Transverse colon (tissue), 4 donors: ENCODE measurements at regions not wholly inside any gene's neighbourhood (a gene's known extent, or its start where the extent isn't known, plus 50 kb on each side); places are given as distances from the start of the nearest gene placed in this dataset.
"Not testable (repeated sequence)": the region's sequence is repeated elsewhere in the genome, so short reads cannot be mapped to it uniquely, and the experiment has no call there.

ENCODE experiments used
- DNase-seq: peaks from one replicate; pipeline ENCODE4 v3.0.0-alpha.2; 2019
- H3K27ac ChIP-seq, 4 donors: fragments of 200-600 bp; sonication (generic); 2 replicates each; pipeline ENCODE4 v1.5.1; 2016 to 2018; ENCODE audit warnings: inconsistent platforms in 4 of 4
- H3K27me3 ChIP-seq: fragments of 200-600 bp; sonication (generic); 2 replicates; pipeline ENCODE4 v1.5.1; 2017; ENCODE audit warnings: inconsistent platforms
- H3K36me3 ChIP-seq, 4 donors: fragments of 200-600 bp; sonication (generic); 2 replicates each; pipeline ENCODE4 v1.5.1; 2017 to 2019; ENCODE audit warnings: inconsistent platforms in 4 of 4
- H3K4me1 ChIP-seq, 4 donors: fragments of 200-600 bp; sonication (generic); 2 replicates each; pipeline ENCODE4 v1.5.1; 2017 to 2020; ENCODE audit warnings: inconsistent platforms in 4 of 4
- H3K4me3 ChIP-seq, 4 donors: fragments of 200-600 bp; sonication (generic); 1 replicate in 1 of 4; 2 replicates in 3 of 4; pipeline versions ENCODE4 v1.5.1 to v1.6.1; 2017 to 2019; ENCODE audit warnings: inconsistent platforms in 4 of 4
- H3K9me3 ChIP-seq, 2 donors: fragments of 200-600 bp; sonication (generic); 2 replicates each; pipeline ENCODE4 v1.5.1; 2017 to 2019; ENCODE audit warnings: inconsistent platforms in 2 of 2
- EP300 ChIP-seq: sonication (generic); formaldehyde crosslinking; IDR thresholded peaks from one replicate; pipeline ENCODE4 v1.6.1; 2017; ENCODE audit warnings: antibody characterized with exemption, low read depth
- POLR2A ChIP-seq: fragments of 450-650 bp; IDR thresholded peaks from one replicate; pipeline ENCODE4 v1.6.1; 2016; ENCODE audit warnings: antibody characterized with exemption, mild to moderate bottlenecking, moderate library complexity
- POLR2AphosphoS5 ChIP-seq, 3 donors: sonication (generic); formaldehyde crosslinking; IDR thresholded peaks; one replicate each; pipeline ENCODE4 v1.6.1; 2016; ENCODE audit warnings: antibody characterized with exemption in 3 of 3
- WGBS, 2 donors: methylation state at CpG; one replicate each; pipeline ENCODE4 v1.1.5; 2018; ENCODE audit warnings: low coverage in 1 of 2; 5-methylcytosine and 5-hydroxymethylcytosine counted together
- in situ Hi-C, 4 donors: fragments of 200-750 bp; cut with MboI; loops; one replicate each; pipeline versions ENCODE4 v1.15.0 to v1.15.1; 2017; ENCODE audit warnings: low sequenced_read_pairs in 3 of 4, low pct_ligation_motif_present in 1 of 4, low pct_unique_long_range_greater_than_20kb in 1 of 4
- intact Hi-C: fragments of 100-400 bp; cut with DNase I; formaldehyde crosslinking; loops from one replicate; pipeline ENCODE4 v1.15.1; 2023; ENCODE audit warnings: low total_unique reads
- TF ChIP-seq, protein P1 (sequence below), 5 experiments: fragments of 200-600 bp in 3 of 5; fragments of 450-650 bp in 2 of 5; sonication (generic) in 3 of 5; IDR thresholded peaks; 1 replicate in 2 of 5; 2 replicates in 3 of 5; pipeline ENCODE4 v1.5.1; 2016 to 2017; ENCODE audit warnings: antibody characterized with exemption in 5 of 5, inconsistent platforms in 3 of 5, mild to moderate bottlenecking in 2 of 5, moderate library complexity in 1 of 5

- no peaks in the 10 kb centered on the region for H3K36me3 ChIP-seq
- no peak overlapping the region for H3K27ac ChIP-seq
- no peak for DNase-seq
- H3K4me1 ChIP-seq = no peaks in the 10 kb centered on the region
- no peak for TF ChIP-seq EP300
- TF ChIP-seq POLR2A = no peak
- TF ChIP-seq, protein P1, sequence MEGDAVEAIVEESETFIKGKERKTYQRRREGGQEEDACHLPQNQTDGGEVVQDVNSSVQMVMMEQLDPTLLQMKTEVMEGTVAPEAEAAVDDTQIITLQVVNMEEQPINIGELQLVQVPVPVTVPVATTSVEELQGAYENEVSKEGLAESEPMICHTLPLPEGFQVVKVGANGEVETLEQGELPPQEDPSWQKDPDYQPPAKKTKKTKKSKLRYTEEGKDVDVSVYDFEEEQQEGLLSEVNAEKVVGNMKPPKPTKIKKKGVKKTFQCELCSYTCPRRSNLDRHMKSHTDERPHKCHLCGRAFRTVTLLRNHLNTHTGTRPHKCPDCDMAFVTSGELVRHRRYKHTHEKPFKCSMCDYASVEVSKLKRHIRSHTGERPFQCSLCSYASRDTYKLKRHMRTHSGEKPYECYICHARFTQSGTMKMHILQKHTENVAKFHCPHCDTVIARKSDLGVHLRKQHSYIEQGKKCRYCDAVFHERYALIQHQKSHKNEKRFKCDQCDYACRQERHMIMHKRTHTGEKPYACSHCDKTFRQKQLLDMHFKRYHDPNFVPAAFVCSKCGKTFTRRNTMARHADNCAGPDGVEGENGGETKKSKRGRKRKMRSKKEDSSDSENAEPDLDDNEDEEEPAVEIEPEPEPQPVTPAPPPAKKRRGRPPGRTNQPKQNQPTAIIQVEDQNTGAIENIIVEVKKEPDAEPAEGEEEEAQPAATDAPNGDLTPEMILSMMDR (IDR thresholded peaks at IDR 0.05) = no peak
- TF ChIP-seq POLR2AphosphoS5 (IDR thresholded peaks at IDR 0.05) = no peak
- intact Hi-C loops (no loop called here), in situ Hi-C loops (no loop called here)
- H3K27me3 ChIP-seq = no peaks in the 10 kb centered on the region
- no peak overlapping the region for H3K4me3 ChIP-seq
- no peaks in the 10 kb centered on the region for H3K9me3 ChIP-seq
Measured at GRCh38 chr5:24225051-24225450, 419.7 kb downstream of the CDH10 start.

GRCh38 chr5:24226479-24226878, 418.3 kb downstream of the CDH10 start:
- TF ChIP-seq EP300 (no peak), POLR2AphosphoS5 (IDR thresholded peaks at IDR 0.05) (no peak), POLR2A (no peak)
- TF ChIP-seq, protein P1 (IDR thresholded peaks at IDR 0.05) = no peak
- no peak overlapping the region for H3K27ac ChIP-seq
- DNase-seq = no peak
- WGBS, 2 donors = 36 to 75% methylated on average over 1 of the region's 1 CpG
- no peaks in the 10 kb centered on the region for H3K36me3 ChIP-seq
- no peaks in the 10 kb centered on the region for H3K9me3 ChIP-seq
- no peak overlapping the region for H3K4me3 ChIP-seq
- intact Hi-C loops (no loop called here), in situ Hi-C loops (no loop called here)
- H3K27me3 ChIP-seq = no peaks in the 10 kb centered on the region
- H3K4me1 ChIP-seq = no peaks in the 10 kb centered on the region

- H3K9me3 ChIP-seq, H3K4me3 ChIP-seq, in situ Hi-C loops, DNase-seq, H3K4me1 ChIP-seq, H3K27ac ChIP-seq, intact Hi-C loops, H3K27me3 ChIP-seq, H3K36me3 ChIP-seq: not testable (repeated sequence)
- 79 to 81% methylated on average over 5 of the region's 5 CpGs for WGBS, 2 donors
Measured at GRCh38 chr5:24227881-24228280, 416.9 kb downstream of the CDH10 start.

DNA sequence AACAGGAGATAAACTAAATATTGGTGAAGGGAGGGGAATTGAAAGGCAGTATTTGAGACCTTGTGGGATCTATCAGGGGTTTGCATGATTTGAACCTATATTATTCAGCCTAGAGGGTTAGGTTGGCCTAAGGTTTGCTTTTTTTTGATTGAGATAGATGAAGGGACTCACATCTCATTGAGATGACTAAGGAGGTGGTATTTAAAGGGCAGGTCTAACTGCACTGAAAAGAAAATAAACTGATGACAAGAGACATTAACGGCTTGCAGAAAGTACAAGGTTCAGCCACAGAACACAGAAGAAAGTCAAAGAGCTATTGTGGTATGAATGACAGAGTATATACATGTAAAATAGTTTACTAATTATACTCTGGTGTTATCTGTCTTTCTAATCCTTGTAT, 412.7 kb downstream of the CDH10 start:
- intact Hi-C loops (no loop called here), in situ Hi-C loops (no loop called here)
- Histone ChIP-seq H3K36me3 (no peaks in the 10 kb centered on the region), H3K9me3 (no peaks in the 10 kb centered on the region), H3K27me3 (no peaks in the 10 kb centered on the region), H3K4me1 (no peaks in the 10 kb centered on the region), H3K4me3 (no peak overlapping the region), H3K27ac (no peak overlapping the region)
- TF ChIP-seq, protein P1 (IDR thresholded peaks at IDR 0.05) = no peak
- TF ChIP-seq POLR2AphosphoS5 (IDR thresholded peaks at IDR 0.05) (no peak), EP300 (no peak), POLR2A (no peak)
- no peak for DNase-seq
- WGBS, 2 donors = 25 to 44% methylated on average over 1 of the region's 1 CpG

DNA sequence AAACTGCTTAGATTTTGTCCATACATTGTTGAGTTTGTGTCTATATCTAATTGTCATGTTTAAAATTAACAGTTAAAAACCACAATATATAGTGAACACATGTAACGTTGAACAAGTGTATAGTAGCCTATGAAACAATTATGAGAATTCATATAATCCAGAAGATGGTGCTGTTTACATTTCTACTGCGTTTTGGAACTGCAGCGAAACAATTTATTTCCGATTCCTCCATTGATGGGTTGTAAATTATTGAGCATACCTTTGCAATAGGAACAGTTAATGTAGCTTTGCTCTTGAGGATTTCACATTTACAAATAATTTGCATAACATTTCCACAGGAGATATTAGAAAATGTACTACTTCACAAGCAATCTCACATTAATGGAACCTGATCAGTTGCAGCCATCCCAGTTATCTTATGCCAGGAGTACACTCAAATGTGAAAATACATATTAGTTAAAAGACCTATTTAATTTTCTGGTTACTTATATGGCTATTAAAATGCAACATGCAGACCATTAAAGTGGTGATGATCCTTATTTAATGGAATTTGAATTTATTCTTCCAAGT, 411.8 kb downstream of the CDH10 start:
- Histone ChIP-seq H3K27ac (no peak overlapping the region), H3K9me3 (no peaks in the 10 kb centered on the region), H3K4me3 (no peak overlapping the region), H3K27me3 (no peaks in the 10 kb centered on the region), H3K4me1 (no peaks in the 10 kb centered on the region), H3K36me3 (no peaks in the 10 kb centered on the region)
- WGBS, 2 donors = 29 to 46% methylated on average over 4 of the region's 4 CpGs
- intact Hi-C loops (no loop called here), in situ Hi-C loops (no loop called here)
- no peak for DNase-seq
- no peak for TF ChIP-seq EP300
- no peak for TF ChIP-seq POLR2A
- TF ChIP-seq POLR2AphosphoS5 (IDR thresholded peaks at IDR 0.05) = no peak
- TF ChIP-seq, protein P1 (IDR thresholded peaks at IDR 0.05) = no peak
